ENCODE measurements at regions not wholly inside any gene's neighbourhood (a gene's known extent, or its start where the extent isn't known, plus 50 kb on each side); places are given as distances from the start of the nearest gene placed in this dataset.

GRCh38 chr3:140843656-140844055, 98.0 kb upstream of the SLC25A36 start:
- no peak overlapping the region for H2AFZ ChIP-seq (ENCODE audit: control insufficient read depth, low read length)
- no peak for FAIRE-seq
- H3K4me3 ChIP-seq (ENCODE audit: control insufficient read depth in 2 of 3, extremely low read depth in 1 of 3, insufficient read depth in 2 of 3, low read depth in 1 of 3, low read length in 3 of 3): no peak overlapping the region
- dilution Hi-C loops (cut with MboI; ENCODE audit: extremely low pct_ligation_motif_present, low sequenced_read_pairs): no loop called here
- no peak overlapping the region for H3K4me2 ChIP-seq (ENCODE audit: control insufficient read depth, extremely low read depth, insufficient read depth, low read depth, low read length)
- TF ChIP-seq EZH2 (IDR thresholded peaks at IDR 0.05; ENCODE audit: low read length): no peak
- TF ChIP-seq CTCF (optimal IDR thresholded peaks at IDR 0.05 in 1 of 3, IDR thresholded peaks at IDR 0.05 in 1 of 3, conservative IDR thresholded peaks at IDR 0.05 in 1 of 3; ENCODE audit: extremely low read depth in 1 of 3, insufficient read depth in 2 of 3, low read length in 3 of 3): no peak
- H3K9me1 ChIP-seq (ENCODE audit: control insufficient read depth, extremely low read depth, insufficient read depth, low read length): no peaks in the 10 kb centered on the region
- H4K20me1 ChIP-seq (ENCODE audit: control insufficient read depth, extremely low read depth, insufficient read depth, low read length): no peaks in the 10 kb centered on the region
- H3K27ac ChIP-seq (ENCODE audit: control insufficient read depth, insufficient read depth, low read length): no peak overlapping the region
- H3K79me2 ChIP-seq (ENCODE audit: control insufficient read depth, insufficient read depth, low read length): no peaks in the 10 kb centered on the region
- no peak overlapping the region for H3K9ac ChIP-seq (ENCODE audit: control insufficient read depth, extremely low read depth, insufficient read depth, low read length)
- H3K27me3 ChIP-seq (ENCODE audit: control insufficient read depth, extremely low read depth, insufficient read depth, low read length): no peaks in the 10 kb centered on the region
- no peaks in the 10 kb centered on the region for H3K9me3 ChIP-seq (ENCODE audit: control insufficient read depth, low read depth, low read length)
- no peaks in the 10 kb centered on the region for H3K4me1 ChIP-seq (ENCODE audit: control insufficient read depth, extremely low read depth, insufficient read depth, low read length)
- no peak for DNase-seq (ENCODE audit: low read depth, low spot score)
- H3K36me3 ChIP-seq (ENCODE audit: control insufficient read depth in 2 of 2, extremely low read depth in 1 of 2, insufficient read depth in 2 of 2, low read length in 2 of 2): no peaks in the 10 kb centered on the region

GRCh38 chr3:140844072-140844471, 97.6 kb upstream of the SLC25A36 start:
- no peak for DNase-seq (ENCODE audit: low read depth, low spot score)
- TF ChIP-seq CTCF (optimal IDR thresholded peaks at IDR 0.05 in 1 of 3, IDR thresholded peaks at IDR 0.05 in 1 of 3, conservative IDR thresholded peaks at IDR 0.05 in 1 of 3; ENCODE audit: extremely low read depth in 1 of 3, insufficient read depth in 2 of 3, low read length in 3 of 3) (no peak), EZH2 (IDR thresholded peaks at IDR 0.05; ENCODE audit: low read length) (no peak)
- H3K9me3 ChIP-seq (ENCODE audit: control insufficient read depth, low read depth, low read length): no peaks in the 10 kb centered on the region
- H2AFZ ChIP-seq (ENCODE audit: control insufficient read depth, low read length): no peak overlapping the region
- no peak overlapping the region for H3K9ac ChIP-seq (ENCODE audit: control insufficient read depth, extremely low read depth, insufficient read depth, low read length)
- FAIRE-seq: no peak
- H3K4me3 ChIP-seq (ENCODE audit: control insufficient read depth in 2 of 3, extremely low read depth in 1 of 3, insufficient read depth in 2 of 3, low read depth in 1 of 3, low read length in 3 of 3): no peak overlapping the region
- no peaks in the 10 kb centered on the region for H3K9me1 ChIP-seq (ENCODE audit: control insufficient read depth, extremely low read depth, insufficient read depth, low read length)
- H3K27ac ChIP-seq (ENCODE audit: control insufficient read depth, insufficient read depth, low read length): no peak overlapping the region
- H3K27me3 ChIP-seq (ENCODE audit: control insufficient read depth, extremely low read depth, insufficient read depth, low read length): no peaks in the 10 kb centered on the region
- dilution Hi-C loops (cut with MboI; ENCODE audit: extremely low pct_ligation_motif_present, low sequenced_read_pairs): no loop called here
- no peaks in the 10 kb centered on the region for H3K79me2 ChIP-seq (ENCODE audit: control insufficient read depth, insufficient read depth, low read length)
- no peaks in the 10 kb centered on the region for H3K36me3 ChIP-seq (ENCODE audit: control insufficient read depth in 2 of 2, extremely low read depth in 1 of 2, insufficient read depth in 2 of 2, low read length in 2 of 2)
- H3K4me1 ChIP-seq (ENCODE audit: control insufficient read depth, extremely low read depth, insufficient read depth, low read length): no peaks in the 10 kb centered on the region
- no peaks in the 10 kb centered on the region for H4K20me1 ChIP-seq (ENCODE audit: control insufficient read depth, extremely low read depth, insufficient read depth, low read length)
- no peak overlapping the region for H3K4me2 ChIP-seq (ENCODE audit: control insufficient read depth, extremely low read depth, insufficient read depth, low read depth, low read length)

Data from keratinocyte (primary cell).